Astrocyte (in vitro differentiated cells and primary cell): ENCODE measurements at regions not wholly inside any gene's neighbourhood (a gene's known extent, or its start where the extent isn't known, plus 50 kb on each side); places are given as distances from the start of the nearest gene placed in this dataset.

Experiments used
- DNase-seq: peaks from one replicate; pipeline ENCODE4 v3.0.0-alpha.2; 2010; ENCODE audit warnings: low read depth
- FAIRE-seq: peaks from 2 replicates; lab custom pipeline; 2011; peaks lifted over from hg19 to GRCh38; lab: Jason Lieb, UNC
- H2AFZ ChIP-seq: 2 replicates; pipeline ENCODE4 v1.6.0; 2012; ENCODE audit warnings: low read depth, low read length, inconsistent platforms
- H3K27ac ChIP-seq: 2 replicates; pipeline ENCODE4 v1.5.1; 2011; ENCODE audit warnings: low read depth, low read length, inconsistent platforms
- H3K27me3 ChIP-seq: 2 replicates; pipeline ENCODE4 v1.6.0; 2011; ENCODE audit warnings: low read length, inconsistent platforms; ENCODE audit not compliant: insufficient read depth
- H3K36me3 ChIP-seq: 2 replicates; pipeline ENCODE4 v1.5.1; 2011; ENCODE audit warnings: low read length, inconsistent platforms; ENCODE audit not compliant: insufficient read depth
- H3K4me1 ChIP-seq: 2 replicates; pipeline ENCODE4 v1.5.1; 2011; ENCODE audit warnings: low read length, inconsistent platforms; ENCODE audit not compliant: insufficient read depth
- H3K4me2 ChIP-seq: 2 replicates; pipeline ENCODE4 v1.6.0; 2012; ENCODE audit warnings: low read length, inconsistent platforms
- H3K4me3 ChIP-seq: 2 replicates; pipeline ENCODE4 v1.5.1; 2011; ENCODE audit warnings: low read depth, mild to moderate bottlenecking, low read length, inconsistent platforms; ENCODE audit not compliant: insufficient read depth
- H3K79me2 ChIP-seq: 2 replicates; pipeline ENCODE4 v1.6.0; 2012; ENCODE audit warnings: mild to moderate bottlenecking, low read length, inconsistent platforms; ENCODE audit not compliant: insufficient read depth
- H3K9ac ChIP-seq: 2 replicates; pipeline ENCODE4 v1.6.0; 2012; ENCODE audit warnings: mild to moderate bottlenecking, low read length, inconsistent platforms
- H3K9me3 ChIP-seq: 2 replicates; pipeline ENCODE4 v1.5.1; 2012; ENCODE audit warnings: low read depth, mild to moderate bottlenecking, low read length, inconsistent platforms; ENCODE audit not compliant: insufficient read depth
- H4K20me1 ChIP-seq: 2 replicates; pipeline ENCODE4 v1.6.0; 2012; ENCODE audit warnings: low read length, inconsistent platforms; ENCODE audit not compliant: insufficient read depth
- H3K27ac Mint-ChIP-seq: one replicate; pipeline ENCODE4 v1.8.0; 2021; ENCODE audit warnings: mild to moderate bottlenecking, mixed read lengths; ENCODE audit not compliant: unreplicated experiment
- H3K27me3 Mint-ChIP-seq: one replicate; pipeline ENCODE4 v1.8.0; 2021; ENCODE audit warnings: low read depth, mixed read lengths; ENCODE audit not compliant: unreplicated experiment
- H3K36me3 Mint-ChIP-seq: one replicate; pipeline ENCODE4 v1.8.0; 2021; ENCODE audit warnings: low read depth, mixed read lengths; ENCODE audit not compliant: unreplicated experiment
- H3K4me1 Mint-ChIP-seq: one replicate; pipeline ENCODE4 v1.8.0; 2021; ENCODE audit warnings: low read depth, mixed read lengths; ENCODE audit not compliant: unreplicated experiment
- H3K4me3 Mint-ChIP-seq: one replicate; pipeline ENCODE4 v1.8.0; 2021; ENCODE audit warnings: mild to moderate bottlenecking, moderate library complexity, mixed read lengths; ENCODE audit not compliant: unreplicated experiment
- H3K9me3 Mint-ChIP-seq: one replicate; pipeline ENCODE4 v1.8.0; 2021; ENCODE audit warnings: mild to moderate bottlenecking, mixed read lengths; ENCODE audit not compliant: unreplicated experiment
- CTCF ChIP-seq: IDR thresholded peaks from 2 replicates; pipeline ENCODE4 v1.5.1; 2011; ENCODE audit warnings: low read depth, mild to moderate bottlenecking, inconsistent platforms, low read length, moderate library complexity; ENCODE audit not compliant: insufficient read depth
- EZH2 ChIP-seq: IDR thresholded peaks from 2 replicates; pipeline ENCODE4 v1.6.1; 2012; ENCODE audit warnings: mild to moderate bottlenecking, low read length, inconsistent platforms; ENCODE audit not compliant: insufficient read depth

DNA sequence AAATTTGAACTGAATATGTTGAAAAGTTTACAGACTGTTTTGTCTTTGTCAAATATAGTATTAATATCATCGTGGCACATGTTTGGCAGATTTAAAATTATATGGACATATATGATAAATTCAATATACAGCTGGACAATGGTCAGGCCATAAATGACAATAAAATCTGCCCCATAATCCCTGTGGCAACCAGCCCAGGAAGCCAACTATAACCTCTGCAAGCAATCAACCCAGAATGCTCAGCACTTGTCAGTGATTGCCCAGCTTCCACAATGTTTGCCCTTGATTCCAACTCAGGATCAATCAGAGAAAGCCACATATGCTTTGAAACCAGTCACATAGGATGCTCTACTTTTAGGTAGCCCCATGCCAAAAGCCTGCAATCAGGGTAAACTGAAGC, 671.9 kb downstream of the SUCLG1 start:
- no peak for TF ChIP-seq CTCF
- TF ChIP-seq EZH2, result no peak
- no peaks in the 10 kb centered on the region for H3K27me3 Mint-ChIP-seq
- FAIRE-seq (no peak), DNase-seq (no peak)
- H4K20me1 ChIP-seq, result no peaks in the 10 kb centered on the region
- H3K79me2 ChIP-seq, result no peaks in the 10 kb centered on the region
- H3K27ac Mint-ChIP-seq, result no peak overlapping the region
- H3K4me3 ChIP-seq, result no peak overlapping the region
- no peaks in the 10 kb centered on the region for H3K36me3 ChIP-seq
- H2AFZ ChIP-seq, result no peak overlapping the region
- H3K4me2 ChIP-seq, result no peak overlapping the region
- no peak overlapping the region for H3K9ac ChIP-seq
- no peaks in the 10 kb centered on the region for H3K4me1 ChIP-seq
- no peaks in the 10 kb centered on the region for H3K9me3 Mint-ChIP-seq
- no peaks in the 10 kb centered on the region for H3K4me1 Mint-ChIP-seq
- no peaks in the 10 kb centered on the region for H3K36me3 Mint-ChIP-seq
- H3K4me3 Mint-ChIP-seq, result no peak overlapping the region
- no peaks in the 10 kb centered on the region for H3K27me3 ChIP-seq
- no peak overlapping the region for H3K27ac ChIP-seq
- no peaks in the 10 kb centered on the region for H3K9me3 ChIP-seq

DNA sequence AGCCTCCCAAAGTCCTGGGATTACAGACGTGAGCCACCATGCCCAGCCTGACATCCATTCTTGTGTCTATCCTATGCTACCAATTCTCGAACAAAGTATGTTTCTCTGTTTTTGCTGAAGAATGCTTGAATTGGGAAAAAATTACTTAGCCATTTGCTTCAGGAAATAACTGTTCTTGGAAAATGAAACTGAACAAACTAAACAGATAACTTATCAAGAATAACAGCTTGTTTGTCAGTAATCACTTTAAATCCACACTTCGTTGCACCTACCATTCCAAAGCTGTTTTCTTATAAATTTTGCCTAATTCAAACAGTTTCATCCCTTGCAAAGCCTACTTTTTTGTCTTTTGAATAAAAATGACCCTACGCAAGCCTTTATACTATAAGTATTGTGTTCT, 672.9 kb downstream of the SUCLG1 start:
- no peak for FAIRE-seq
- H3K27ac ChIP-seq, result no peak overlapping the region
- H3K36me3 ChIP-seq, result no peaks in the 10 kb centered on the region
- H3K27ac Mint-ChIP-seq, result no peak overlapping the region
- no peak overlapping the region for H3K4me3 Mint-ChIP-seq
- no peaks in the 10 kb centered on the region for H3K4me1 Mint-ChIP-seq
- no peak overlapping the region for H3K4me3 ChIP-seq
- no peaks in the 10 kb centered on the region for H3K27me3 ChIP-seq
- no peaks in the 10 kb centered on the region for H4K20me1 ChIP-seq
- H3K4me1 ChIP-seq, result no peaks in the 10 kb centered on the region
- peaks cover 2% of the 10 kb centered on the region for H3K9me3 Mint-ChIP-seq
- no peaks in the 10 kb centered on the region for H3K79me2 ChIP-seq
- DNase-seq, result no peak
- H3K9me3 ChIP-seq, result no peaks in the 10 kb centered on the region
- no peak overlapping the region for H3K4me2 ChIP-seq
- H3K36me3 Mint-ChIP-seq, result no peaks in the 10 kb centered on the region
- no peak overlapping the region for H2AFZ ChIP-seq
- H3K9ac ChIP-seq, result no peak overlapping the region
- TF ChIP-seq EZH2 (no peak), CTCF (no peak)
- H3K27me3 Mint-ChIP-seq, result no peaks in the 10 kb centered on the region

- FAIRE-seq, result no peak
- H3K27me3 Mint-ChIP-seq, result no peaks in the 10 kb centered on the region
- no peaks in the 10 kb centered on the region for H3K4me1 ChIP-seq
- no peaks in the 10 kb centered on the region for H3K9me3 ChIP-seq
- H2AFZ ChIP-seq, result no peak overlapping the region
- DNase-seq, result no peak
- TF ChIP-seq EZH2, result no peak
- no peaks in the 10 kb centered on the region for H3K36me3 ChIP-seq
- H3K9ac ChIP-seq, result no peak overlapping the region
- H3K27ac Mint-ChIP-seq, result no peak overlapping the region
- peaks cover 2% of the 10 kb centered on the region for H3K9me3 Mint-ChIP-seq
- no peak overlapping the region for H3K4me2 ChIP-seq
- no peaks in the 10 kb centered on the region for H4K20me1 ChIP-seq
- H3K4me3 ChIP-seq, result no peak overlapping the region
- H3K36me3 Mint-ChIP-seq, result no peaks in the 10 kb centered on the region
- no peaks in the 10 kb centered on the region for H3K27me3 ChIP-seq
- H3K4me3 Mint-ChIP-seq, result no peak overlapping the region
- no peak overlapping the region for H3K27ac ChIP-seq
- H3K4me1 Mint-ChIP-seq, result no peaks in the 10 kb centered on the region
- no peaks in the 10 kb centered on the region for H3K79me2 ChIP-seq
Measured at GRCh38 chr2:83784947-83785346, 674.1 kb downstream of the SUCLG1 start.
